ENCODE measurements at regions not wholly inside any gene's neighbourhood (a gene's known extent, or its start where the extent isn't known, plus 50 kb on each side); places are given as distances from the start of the nearest gene placed in this dataset.

- TF ChIP-seq CTCF (conservative IDR thresholded peaks at IDR 0.05), result no peak
- no peak for TF ChIP-seq EZH2 (IDR thresholded peaks at IDR 0.05; ENCODE audit: low read depth)
These were observed 167.0 kb upstream of the CDK1 start for GRCh38 chr10:60611291-60611747.

Measured in PC-9 (cell line).